GM21786 (cell line): ENCODE measurements at regions not wholly inside any gene's neighbourhood (a gene's known extent, or its start where the extent isn't known, plus 50 kb on each side); places are given as distances from the start of the nearest gene placed in this dataset.

Experiments
- ATAC-seq: cut with Tn5 transposase; IDR thresholded peaks from one replicate; pipeline ENCODE4 v1.9.1; 2021; ENCODE audit not compliant: unreplicated experiment

DNA sequence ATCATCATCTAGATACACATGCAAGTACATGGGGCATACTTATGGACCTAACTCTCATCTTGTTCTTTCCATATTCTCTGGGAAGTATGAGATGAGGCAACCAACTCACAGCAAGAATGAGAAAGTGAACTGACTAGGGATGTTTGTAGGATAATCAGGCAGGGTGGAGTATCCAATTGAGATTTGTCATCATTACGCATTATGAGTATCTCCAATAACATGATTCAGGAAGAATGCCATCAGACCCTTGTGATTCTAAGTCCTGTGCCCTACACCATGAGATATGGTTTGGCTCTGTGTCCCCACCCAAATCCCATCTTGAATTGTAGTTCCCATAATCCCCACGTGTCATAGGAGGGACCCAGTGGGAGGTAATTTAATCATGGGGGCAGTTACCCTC is 154.0 kb downstream of the SLC30A10 start:
- ATAC-seq, result no peak

DNA sequence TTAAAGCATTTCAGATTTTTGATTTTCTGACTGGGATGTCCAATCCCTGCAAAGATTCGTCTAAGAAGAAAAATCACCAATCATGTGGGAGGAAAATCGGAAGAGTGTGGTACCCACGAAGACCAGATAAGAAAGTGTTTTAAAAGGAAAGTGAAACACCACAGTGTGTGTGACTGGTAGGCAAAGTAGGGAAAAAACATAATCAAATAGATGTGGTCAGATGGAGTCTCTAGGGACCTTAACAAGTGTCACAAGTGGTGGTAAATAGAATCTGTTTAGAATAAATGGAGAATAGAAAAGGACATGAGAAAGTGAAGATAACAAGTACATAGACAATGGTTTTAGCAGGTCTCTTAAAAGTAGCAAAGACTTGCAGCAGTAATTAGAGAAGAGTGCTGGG is 154.6 kb downstream of the SLC30A10 start:
- ATAC-seq, result peak; percentile 100

DNA sequence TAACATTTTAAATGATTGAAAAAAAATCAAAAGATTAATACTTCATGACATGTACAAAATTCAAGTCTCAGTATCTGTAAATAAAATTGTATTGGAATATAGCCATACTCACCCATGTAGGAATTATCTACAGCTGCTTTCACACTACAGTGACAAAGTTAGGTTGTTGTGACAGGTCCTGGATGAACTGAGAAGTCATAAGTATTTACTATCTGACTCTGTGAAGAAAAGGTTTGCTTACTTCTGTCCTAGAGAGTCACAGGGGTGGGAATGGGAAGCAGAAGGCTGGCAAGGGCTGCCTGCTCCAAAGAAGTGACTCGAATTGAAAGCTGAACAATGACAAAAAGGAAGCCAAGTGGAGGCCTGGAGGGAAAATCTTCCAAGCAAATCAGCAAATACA is 155.2 kb downstream of the SLC30A10 start:
- no peak for ATAC-seq

DNA sequence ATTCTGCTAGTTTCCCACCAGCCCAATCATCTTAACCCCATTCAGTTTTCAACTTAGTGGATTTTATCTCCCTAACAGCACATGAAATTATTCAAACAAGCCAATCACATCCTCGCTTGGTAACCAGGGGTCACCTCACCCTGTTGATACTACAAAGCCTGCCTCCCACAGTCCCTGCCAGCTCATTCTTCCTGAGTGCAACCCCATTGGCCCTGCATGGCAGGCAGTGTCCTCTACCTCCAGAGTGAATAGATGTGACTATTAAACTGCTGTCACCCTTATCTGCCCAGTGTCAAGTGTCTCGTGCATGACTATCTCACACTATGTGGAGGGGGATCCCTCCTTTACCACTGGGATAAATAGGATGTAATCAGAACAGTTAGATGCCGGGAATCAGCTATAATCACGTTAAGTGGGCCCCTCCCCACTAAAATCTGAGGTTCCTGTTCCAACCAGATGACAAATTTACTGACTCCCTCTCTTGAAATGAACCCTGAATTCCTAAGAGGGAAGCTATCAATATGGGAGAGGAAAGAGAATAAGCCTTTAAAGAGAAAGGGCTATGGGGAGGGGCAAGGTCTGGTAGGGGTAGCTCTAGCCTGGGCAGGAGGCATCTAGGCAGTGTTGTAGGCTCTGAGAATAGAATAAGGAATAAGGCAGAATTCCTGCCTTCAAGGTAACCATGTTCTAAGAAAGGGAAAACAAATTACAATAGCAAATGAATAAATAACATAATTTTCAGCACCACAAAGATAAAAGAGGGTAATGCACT is 155.9 kb downstream of the SLC30A10 start:
- ATAC-seq, result no peak

DNA sequence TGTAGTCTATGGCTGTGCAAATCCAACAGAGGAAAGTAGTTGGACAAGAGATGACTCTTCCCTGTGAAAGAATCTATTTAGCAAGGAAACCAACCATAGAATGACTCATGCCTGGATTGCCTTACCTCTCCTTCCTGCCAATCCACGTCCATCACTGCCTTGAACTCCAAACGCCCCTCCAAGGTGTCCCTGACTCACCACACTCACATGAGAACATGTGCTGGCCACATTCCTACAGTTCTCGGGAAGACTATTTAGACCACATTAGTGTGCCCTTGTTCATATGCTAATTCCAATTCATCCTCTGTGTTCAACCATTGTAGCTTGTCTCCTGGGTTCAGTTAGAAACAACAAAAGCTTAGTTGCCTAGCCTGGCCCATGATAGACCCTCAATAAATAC is 157.3 kb downstream of the SLC30A10 start:
- ATAC-seq, result no peak

DNA sequence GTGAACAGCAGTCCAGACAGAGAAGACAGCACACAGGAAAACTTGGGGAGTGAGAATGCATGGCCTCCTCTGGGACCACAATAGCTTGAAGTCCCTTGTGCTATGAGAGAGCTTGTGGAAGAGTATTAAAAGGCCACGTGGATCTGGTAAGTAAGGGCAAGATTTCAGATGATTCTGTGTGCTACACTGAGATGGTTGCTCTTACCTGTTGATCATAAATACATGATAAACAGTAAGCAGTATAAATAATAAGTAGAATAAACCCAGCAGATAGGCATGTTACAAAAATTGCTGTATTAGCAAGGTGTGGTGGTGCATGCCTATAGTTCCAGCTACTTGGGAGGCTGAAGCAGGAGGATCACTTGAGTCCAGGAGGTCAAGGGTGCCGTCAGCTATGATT is 150.4 kb upstream of the ZC3H11B start:
- ATAC-seq, result no peak

DNA sequence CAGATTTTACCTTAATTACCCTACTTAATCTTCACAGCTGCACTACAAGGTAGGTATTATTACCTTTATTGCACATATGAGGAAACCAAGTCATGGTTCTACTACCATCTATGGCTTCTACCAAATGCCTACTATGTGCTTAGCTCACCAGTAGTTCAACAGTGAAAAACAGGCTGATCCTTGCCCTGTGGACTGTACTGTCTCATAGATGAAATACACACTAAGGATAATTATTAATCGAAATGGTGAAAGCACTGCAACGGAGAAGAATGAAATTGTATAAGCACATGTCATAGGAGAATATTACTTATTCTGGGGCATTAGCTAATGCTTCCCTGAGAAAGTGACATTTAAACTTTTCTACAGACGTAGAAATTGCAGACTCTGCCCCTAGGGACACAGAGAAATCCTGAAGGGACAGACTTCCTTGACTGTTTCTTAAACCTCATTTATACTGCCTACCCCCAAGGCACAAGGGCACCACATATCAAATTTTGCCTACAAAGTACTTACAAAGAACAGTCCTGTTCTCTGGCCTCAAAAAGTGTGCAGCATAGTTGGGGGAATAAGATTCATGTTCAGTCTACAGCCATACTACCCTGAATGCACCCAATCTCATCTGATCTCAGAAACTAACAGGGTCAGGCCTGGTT is 148.4 kb upstream of the ZC3H11B start:
- ATAC-seq, result no peak

DNA sequence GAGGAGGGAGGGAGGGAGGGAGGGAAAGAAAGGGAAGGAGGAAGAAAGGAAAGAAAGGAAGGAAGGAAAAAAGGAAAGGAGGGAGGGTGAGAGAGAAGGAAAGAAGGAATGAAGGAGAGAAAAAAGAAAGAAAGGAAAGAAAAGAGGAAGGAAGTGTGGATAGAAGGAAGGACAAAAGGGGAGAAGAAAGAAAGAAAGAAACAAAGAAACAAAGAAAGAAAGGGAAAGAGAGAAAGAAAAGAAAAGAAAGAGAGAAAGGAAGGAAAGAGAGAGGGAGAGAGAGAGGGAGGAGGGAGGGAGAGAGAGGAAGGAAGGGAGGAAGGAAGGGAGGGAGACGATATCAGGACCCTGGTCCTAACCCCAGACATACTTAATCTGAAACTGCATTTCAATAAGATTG is 146.2 kb upstream of the ZC3H11B start:
- no peak for ATAC-seq

DNA sequence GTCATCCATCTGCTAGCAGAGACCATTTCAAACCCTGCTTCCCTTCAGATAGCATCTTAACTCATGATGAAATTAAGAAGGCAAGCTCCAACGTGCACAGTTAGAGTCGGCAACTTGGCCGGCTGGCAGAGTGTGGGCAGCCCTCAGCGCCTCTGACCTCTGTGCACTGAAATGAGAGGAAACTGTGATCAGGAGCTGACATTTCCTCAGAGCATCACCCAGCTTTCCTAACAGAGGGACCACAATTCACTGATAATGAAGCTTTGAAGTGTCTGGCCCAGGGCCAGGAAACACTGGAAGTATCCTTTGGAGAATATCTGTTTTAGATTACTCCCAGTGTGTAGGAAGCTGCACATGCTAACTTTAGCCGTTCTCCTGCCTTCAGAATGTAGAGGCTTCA is 145.0 kb upstream of the ZC3H11B start:
- no peak for ATAC-seq

DNA sequence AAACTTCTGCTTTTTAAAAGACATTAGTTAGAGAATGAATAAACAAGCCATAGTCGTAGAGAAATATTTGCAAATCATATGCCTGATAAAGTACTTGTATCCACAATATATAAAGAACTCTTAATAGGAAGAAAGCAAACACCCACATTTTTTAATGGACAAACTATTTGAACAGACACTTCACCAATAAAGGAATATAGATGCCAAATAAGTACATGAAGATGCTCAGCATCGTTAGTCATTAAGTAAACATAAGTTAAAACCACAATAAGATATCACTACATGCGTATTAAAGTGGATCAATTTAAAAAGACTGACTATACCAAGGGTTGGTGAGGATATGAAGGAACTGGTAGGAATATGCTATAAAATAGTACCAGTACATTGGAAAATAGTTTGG is 142.3 kb upstream of the ZC3H11B start:
- no peak for ATAC-seq

DNA sequence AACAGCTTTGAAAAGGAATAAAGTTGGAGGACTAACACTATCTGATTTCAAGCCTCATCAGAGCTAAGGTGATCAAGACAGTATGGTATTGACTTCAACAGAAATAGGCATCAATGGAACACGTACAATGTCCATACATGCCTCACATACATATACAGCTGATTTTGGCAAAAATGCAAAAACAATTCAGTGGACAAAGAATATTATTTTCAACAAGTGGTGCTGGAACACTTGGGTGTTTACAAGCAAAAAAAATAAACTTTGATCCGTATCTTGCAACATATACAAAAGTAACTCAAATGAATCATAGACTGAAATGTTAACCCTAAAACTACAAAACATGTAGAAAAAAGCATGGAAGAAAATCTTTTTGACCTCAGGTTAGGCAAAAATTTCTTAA is 141.9 kb upstream of the ZC3H11B start:
- ATAC-seq, result no peak

DNA sequence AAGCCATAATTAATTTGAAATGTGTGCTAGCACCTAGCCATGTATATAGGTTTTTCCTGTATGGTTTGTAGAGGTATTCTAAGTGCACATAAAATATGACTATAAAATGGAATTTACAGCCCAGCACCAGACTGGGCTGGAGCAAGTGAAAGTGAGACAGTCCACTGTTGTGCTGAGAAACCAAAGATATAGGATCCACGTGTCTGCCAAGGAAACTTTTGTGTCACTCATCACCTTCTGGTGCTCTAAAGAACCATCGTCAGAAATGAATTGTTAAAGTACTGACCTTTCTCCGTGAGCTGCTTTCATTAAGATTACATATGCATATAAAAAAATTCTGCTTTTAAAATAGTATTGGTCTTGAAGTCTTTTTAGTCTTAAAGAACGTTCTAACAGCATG is 141.0 kb upstream of the ZC3H11B start:
- no peak for ATAC-seq

DNA sequence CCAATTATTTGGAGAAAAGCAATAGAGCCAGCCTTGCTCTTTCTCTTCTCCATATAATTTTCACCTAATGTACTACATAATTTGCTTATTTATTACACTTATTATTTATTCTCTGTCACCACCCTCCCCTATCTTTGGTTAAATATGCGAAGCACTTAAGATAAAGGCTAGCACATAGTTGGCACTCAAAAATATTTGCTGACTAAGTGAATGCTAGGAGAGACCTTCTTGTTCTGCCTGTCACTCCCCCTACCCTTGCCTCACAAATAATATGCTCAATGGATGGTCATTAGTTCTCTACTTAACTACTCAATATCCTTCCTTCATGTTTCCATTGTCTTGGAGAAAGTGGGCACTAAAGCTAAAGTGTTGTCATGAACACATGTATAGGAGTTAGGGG is 139.7 kb upstream of the ZC3H11B start:
- ATAC-seq, result no peak

DNA sequence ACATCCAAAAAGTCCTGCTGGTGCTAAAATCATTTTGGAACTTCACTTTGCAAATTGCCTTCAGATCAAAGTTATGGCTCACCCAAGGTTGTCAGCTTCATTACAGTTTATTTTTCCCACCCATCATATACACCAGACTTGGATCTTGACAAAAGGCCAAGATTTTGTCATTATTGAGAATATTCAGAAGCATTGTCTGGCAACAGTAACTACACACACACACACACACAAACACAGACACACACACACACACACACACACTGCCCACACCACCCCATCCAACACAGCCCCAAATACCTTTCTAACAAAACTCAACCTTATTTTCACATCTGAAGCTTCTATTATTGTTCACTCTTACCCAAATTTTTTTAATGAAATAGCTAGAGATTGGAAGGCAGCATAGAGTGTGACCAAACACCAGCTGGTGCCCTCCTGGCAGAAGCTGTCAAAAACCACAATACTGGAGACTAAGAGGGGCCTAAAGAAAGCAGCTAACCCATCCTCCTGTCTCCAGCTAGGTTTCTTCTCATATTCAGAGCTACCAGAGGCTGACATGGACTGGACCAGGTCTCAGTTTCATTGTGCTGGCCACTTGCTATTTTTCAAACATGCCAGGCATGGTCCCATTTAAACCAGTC is 139.1 kb upstream of the ZC3H11B start:
- no peak for ATAC-seq

DNA sequence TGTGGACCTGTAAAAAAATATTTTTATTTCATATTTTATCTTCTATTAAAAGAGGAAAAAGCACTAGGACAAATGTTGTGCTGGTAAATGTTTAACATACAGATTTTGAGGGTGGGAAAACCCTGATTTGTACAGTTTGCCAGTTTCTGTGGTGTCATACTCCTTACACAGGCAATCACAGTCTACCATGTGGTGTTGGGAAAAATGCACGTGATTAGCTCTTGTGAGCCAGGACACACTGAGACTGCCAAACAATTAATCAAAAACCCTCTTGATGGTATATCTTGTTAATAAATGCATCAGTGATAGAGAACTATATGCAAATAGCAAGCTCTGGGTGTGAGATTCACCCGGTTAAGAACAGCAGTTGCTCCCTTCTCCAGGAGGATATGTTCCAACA is 136.5 kb upstream of the ZC3H11B start:
- ATAC-seq, result no peak

DNA sequence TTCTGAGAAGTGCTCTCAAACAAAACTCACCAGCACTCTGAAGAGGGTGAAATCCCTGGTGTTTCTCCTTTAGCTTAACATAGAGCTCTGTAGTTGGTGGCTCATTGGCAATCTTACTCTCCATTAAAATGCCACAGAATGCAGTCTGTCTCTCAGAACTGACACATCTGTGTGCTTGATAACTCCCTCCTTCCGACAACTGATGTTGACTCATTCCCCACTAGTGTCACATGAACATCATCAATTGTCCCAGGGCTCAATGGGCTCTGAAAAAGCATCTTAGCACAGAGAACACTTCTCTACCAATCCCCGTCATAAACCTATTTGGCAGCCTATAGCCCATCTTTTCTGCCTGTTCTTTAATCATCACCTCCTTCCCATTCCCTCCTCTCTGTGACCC is 133.2 kb upstream of the ZC3H11B start:
- no peak for ATAC-seq

DNA sequence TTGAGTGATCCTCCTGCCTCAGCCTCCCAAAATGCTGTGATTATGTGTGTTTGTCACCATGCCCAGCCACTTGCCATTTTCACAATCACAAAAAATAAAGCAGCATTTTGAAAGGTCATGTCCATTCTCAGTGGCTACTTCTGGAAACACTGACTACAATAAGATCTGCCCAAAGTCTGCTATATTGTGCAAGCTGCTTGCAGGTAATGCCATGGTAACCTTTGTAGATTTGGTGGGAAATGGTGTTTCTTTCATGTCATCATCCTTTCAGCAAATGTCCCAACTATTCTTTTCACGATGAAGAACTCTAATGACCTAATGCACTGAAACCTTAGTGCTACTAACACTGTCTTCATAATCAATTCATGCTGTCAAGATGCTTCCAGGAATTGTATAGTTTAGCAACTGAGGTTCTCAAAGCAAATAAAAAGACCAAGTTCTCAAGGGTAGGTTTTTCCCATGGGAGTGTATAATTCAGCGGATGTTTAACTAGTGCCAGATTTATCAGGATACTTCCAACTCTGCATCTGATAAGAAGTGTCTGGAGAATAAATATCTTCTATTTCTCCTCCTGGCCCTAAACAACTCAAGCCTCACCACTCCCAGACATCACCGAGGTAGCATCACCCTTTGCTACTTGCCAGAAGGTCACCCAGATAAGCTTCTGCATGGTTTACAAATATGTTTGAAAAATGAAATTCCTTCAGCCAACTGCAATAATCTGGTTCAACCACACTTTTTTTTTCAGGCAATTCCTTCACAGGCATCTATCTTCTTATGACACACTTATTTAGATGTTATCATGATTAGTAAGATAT is 132.0 kb upstream of the ZC3H11B start:
- no peak for ATAC-seq

DNA sequence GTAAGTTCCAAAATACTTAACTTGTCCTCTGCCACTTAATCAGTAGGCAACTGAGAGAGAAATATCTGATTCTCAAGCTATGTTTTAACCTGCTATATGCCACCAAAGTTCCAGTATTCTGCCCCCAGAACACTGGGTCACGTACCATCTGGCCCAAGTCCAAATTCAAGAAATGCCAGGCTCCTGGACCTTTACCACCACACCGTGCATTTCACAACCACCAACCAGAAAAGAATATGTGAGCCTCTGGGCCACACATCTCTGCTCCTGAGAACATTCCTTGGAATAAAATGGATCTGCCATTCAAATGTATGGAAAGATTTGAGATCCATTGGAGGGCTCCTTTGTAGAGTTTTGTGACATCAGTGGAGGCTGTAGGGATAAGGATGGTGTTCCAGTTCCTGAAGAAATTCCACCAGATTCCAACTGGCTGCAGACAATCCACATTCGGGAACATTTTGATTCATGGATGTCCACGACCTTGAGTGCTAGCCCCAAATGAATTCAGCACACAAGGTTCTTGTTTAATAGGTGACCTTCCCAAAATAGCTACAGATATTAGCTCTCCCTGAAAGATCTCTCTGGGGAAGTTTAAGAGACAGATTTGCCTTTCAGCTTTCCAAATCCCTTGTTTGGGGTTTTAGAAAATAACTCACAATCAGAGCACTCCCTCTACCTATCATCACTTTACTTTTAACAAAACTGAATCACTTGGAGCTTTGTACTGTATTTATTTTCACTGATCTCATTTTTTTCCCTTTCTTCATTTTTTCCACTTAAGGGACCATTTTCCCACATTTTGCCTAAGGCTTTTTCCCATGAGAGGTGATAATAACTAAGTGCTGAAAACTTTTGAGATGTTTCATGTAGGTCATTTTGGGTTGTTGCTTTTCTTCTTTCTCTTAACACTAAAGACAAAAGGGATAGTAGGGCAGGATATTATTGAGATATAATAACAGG is 128.4 kb upstream of the ZC3H11B start:
- no peak for ATAC-seq

DNA sequence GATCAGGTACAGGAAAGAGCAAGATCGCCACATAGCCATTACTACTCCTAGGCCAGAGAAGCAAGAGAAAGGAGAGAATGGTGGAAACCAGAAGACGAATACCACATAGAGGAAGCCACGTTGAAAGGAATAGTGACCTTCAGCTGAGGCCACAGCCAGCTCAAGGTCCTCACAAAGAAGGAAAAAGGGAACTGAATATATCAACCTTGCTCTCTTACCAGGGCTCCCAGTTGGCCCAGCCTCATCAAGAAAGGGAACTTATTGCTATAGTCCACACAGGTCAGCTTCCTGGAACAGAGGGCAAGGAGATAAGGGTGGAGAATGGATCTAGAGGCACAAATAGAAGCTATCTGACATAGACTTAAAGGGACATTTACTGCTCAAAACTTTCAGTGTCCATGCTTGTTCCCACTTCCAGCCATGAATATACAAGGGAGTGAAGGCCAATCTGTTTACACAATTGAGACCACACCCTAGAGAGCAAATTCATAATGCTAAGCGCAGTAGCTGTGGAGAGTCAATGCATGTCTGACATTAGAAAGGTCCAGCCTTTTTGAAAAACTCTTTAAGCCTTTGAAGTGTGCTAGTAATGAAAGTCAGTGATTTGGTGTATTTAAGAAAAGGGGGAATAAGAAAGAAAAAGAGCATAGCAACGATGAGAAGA is 120.7 kb upstream of the ZC3H11B start:
- ATAC-seq, result no peak
